HCT116 (cell line): ENCODE measurements at regions not wholly inside any gene's neighbourhood (a gene's known extent, or its start where the extent isn't known, plus 50 kb on each side); places are given as distances from the start of the nearest gene placed in this dataset.

Experiments used
- ATAC-seq: fragments of 200-7000 bp; cut with Tn5 transposase; 2 replicates; pipeline ENCODE4 v1.9.1; 2020; ENCODE audit warnings: mild to moderate bottlenecking, moderate library complexity
- BruUV-seq: library from RNA; stranded (reverse); fragments of 400-500 nt; replicated peaks from 2 replicates; lab custom pipeline; 2021; lab: Mats Ljungman, UMichigan
- CTCF ChIA-PET: fragments of 300-600 bp; sonication (Branson Sonifier 250); formaldehyde crosslinking; loops from one replicate; lab custom pipeline; 2021; ENCODE audit warnings: antibody characterized with exemption; lab: Charles Lee
- POLR2A ChIA-PET: fragments of 300-600, 350-600 bp; sonication (Branson Sonifier 250); formaldehyde crosslinking; loops from one replicate; lab custom pipeline; 2021; ENCODE audit warnings: antibody characterized with exemption; lab: Charles Lee
- RAD21 ChIA-PET, 2 experiments: fragments of 300-600 bp; sonication (Branson Sonifier 250); formaldehyde crosslinking; loops; one replicate each; lab custom pipeline; 2023; ENCODE audit warnings: low total read pairs in 2 of 2; ENCODE audit not compliant: uncharacterized antibody in 2 of 2, unreplicated experiment in 2 of 2, low non-redundant PET in 1 of 2; lab: Charles Lee
- DNase-seq: peaks from one replicate; pipeline ENCODE4 v3.0.0-alpha.2; 2010; ENCODE audit warnings: low read depth, low spot score
- H2AFZ ChIP-seq: fragments of 200-600 bp; shearing (Covaris generic), sonication (generic); 2 replicates; pipeline ENCODE4 v1.6.1; 2017; ENCODE audit warnings: low read depth, mixed run types, mixed read lengths, antibody characterized with exemption, low read length; ENCODE audit not compliant: poor library complexity, severe bottlenecking
- H3K27ac ChIP-seq: 2 replicates; pipeline ENCODE4 v1.5.1; 2012; ENCODE audit warnings: low read depth, low read length
- H3K27me3 ChIP-seq: fragments of 200-600 bp; sonication (generic); 2 replicates; pipeline ENCODE4 v1.6.1; 2016; ENCODE audit warnings: mixed run types, low read length, mixed read lengths; ENCODE audit not compliant: insufficient read depth
- H3K36me3 ChIP-seq, 2 experiments: fragments of 200-500 bp in 1 of 2; fragments of 200-600 bp in 1 of 2; sonication (Bioruptor generic) in 1 of 2; sonication (generic) in 1 of 2; 2 replicates each; pipeline versions ENCODE4 v1.5.1 to v1.6.1; 2014 to 2016; ENCODE audit warnings: low read length in 2 of 2, inconsistent platforms in 1 of 2, mixed read lengths in 1 of 2, mixed run types in 1 of 2; ENCODE audit not compliant: insufficient read depth in 2 of 2, control insufficient read depth in 1 of 2
- H3K4me1 ChIP-seq, 2 experiments: fragments of 200-600 bp in 1 of 2; sonication (generic) in 1 of 2; 2 replicates each; pipeline versions ENCODE4 v1.5.1 to v1.6.1; 2012 to 2017; ENCODE audit warnings: low read length in 2 of 2, inconsistent platforms in 1 of 2, mild to moderate bottlenecking in 1 of 2, mixed read lengths in 1 of 2, mixed run types in 1 of 2, moderate library complexity in 1 of 2; ENCODE audit not compliant: insufficient read depth in 2 of 2, control insufficient read depth in 1 of 2
- H3K4me2 ChIP-seq: fragments of 200-600 bp; sonication (generic); 2 replicates; pipeline ENCODE4 v1.6.1; 2017; ENCODE audit warnings: mixed run types, low read length, mixed read lengths
- H3K4me3 ChIP-seq, 2 experiments: fragments of 200-600 bp in 1 of 2; sonication (generic) in 1 of 2; replicated peaks in 1 of 2; 2 replicates each; pipeline ENCODE4 v1.5.1; 2011 to 2016; ENCODE audit warnings: low read length in 2 of 2, control low read depth in 1 of 2, low read depth in 1 of 2, mild to moderate bottlenecking in 1 of 2, mixed read lengths in 1 of 2, mixed run types in 1 of 2
- H3K79me2 ChIP-seq: fragments of 200-600 bp; sonication (generic); 2 replicates; pipeline ENCODE4 v1.6.1; 2017; ENCODE audit warnings: mild to moderate bottlenecking, mixed run types, low read length, moderate library complexity, mixed read lengths; ENCODE audit not compliant: insufficient read depth
- H3K9ac ChIP-seq: fragments of 200-600 bp; sonication (generic); 2 replicates; pipeline ENCODE4 v1.6.1; 2016; ENCODE audit warnings: low read length, mixed read lengths
- H3K9me2 ChIP-seq: fragments of 200-600 bp; sonication (generic), shearing (Covaris generic); 2 replicates; pipeline ENCODE4 v1.6.1; 2017; ENCODE audit warnings: mixed run types, mild to moderate bottlenecking, moderate library complexity; ENCODE audit not compliant: insufficient read depth
- H3K9me3 ChIP-seq, 2 experiments: fragments of 200-500 bp in 1 of 2; fragments of 200-600 bp in 1 of 2; sonication (Bioruptor generic) in 1 of 2; sonication (generic) in 1 of 2; 2 replicates each; pipeline ENCODE4 v1.6.1; 2014 to 2017; ENCODE audit warnings: low read length in 2 of 2, mixed read lengths in 2 of 2, inconsistent platforms in 1 of 2, low read depth in 1 of 2, mild to moderate bottlenecking in 1 of 2, mixed run types in 1 of 2, moderate library complexity in 1 of 2; ENCODE audit not compliant: control insufficient read depth in 1 of 2, insufficient read depth in 1 of 2
- H4K20me1 ChIP-seq: fragments of 200-600 bp; sonication (generic), shearing (Covaris generic); 2 replicates; pipeline ENCODE4 v1.6.1; 2017; ENCODE audit warnings: mixed run types, mild to moderate bottlenecking, moderate library complexity; ENCODE audit not compliant: insufficient read depth
- CBX3 ChIP-seq: IDR thresholded peaks from 2 replicates; pipeline ENCODE4 v1.6.1; 2012; ENCODE audit warnings: low read depth
- CEBPB ChIP-seq: IDR thresholded peaks from 2 replicates; pipeline ENCODE4 v1.6.1; 2012; ENCODE audit warnings: low read depth
- CTCF ChIP-seq, 3 experiments: fragments of 200-600 bp in 1 of 3; sonication (generic) in 1 of 3; IDR thresholded peaks in 2 of 3; conservative IDR thresholded peaks in 1 of 3; 2 replicates each; pipeline ENCODE4 v1.5.1; 2012 to 2017; ENCODE audit warnings: low read depth in 2 of 3, low read length in 2 of 3, antibody characterized with exemption in 1 of 3, borderline replicate concordance in 1 of 3, control low read depth in 1 of 3, mild to moderate bottlenecking in 1 of 3, mixed read lengths in 1 of 3, mixed run types in 1 of 3, moderate library complexity in 1 of 3; ENCODE audit not compliant: insufficient read depth in 1 of 3
- EGR1 ChIP-seq: IDR thresholded peaks from 2 replicates; pipeline ENCODE4 v1.6.1; 2012; ENCODE audit warnings: low read depth
- ELF1 ChIP-seq: IDR thresholded peaks from 2 replicates; pipeline ENCODE4 v1.6.1; 2012; ENCODE audit warnings: low read depth, borderline replicate concordance
- EZH2 ChIP-seq: fragments of 200-600 bp; sonication (generic); IDR thresholded peaks from 2 replicates; pipeline ENCODE4 v1.6.1; 2017; ENCODE audit warnings: antibody characterized with exemption, mixed run types
- JUND ChIP-seq: IDR thresholded peaks from 2 replicates; pipeline ENCODE4 v1.6.1; 2012
- MAX ChIP-seq: IDR thresholded peaks from 2 replicates; pipeline ENCODE4 v1.6.1; 2012
- POLR2A ChIP-seq: IDR thresholded peaks from 2 replicates; pipeline ENCODE4 v1.7.0; 2011; ENCODE audit warnings: borderline replicate concordance; ENCODE audit not compliant: insufficient read depth, insufficient read length; ENCODE audit errors: extremely low read depth
- RAD21 ChIP-seq: IDR thresholded peaks from 2 replicates; pipeline ENCODE4 v1.6.1; 2012; ENCODE audit warnings: low read depth, mild to moderate bottlenecking
- SP1 ChIP-seq: IDR thresholded peaks from 2 replicates; pipeline ENCODE4 v1.6.1; 2012; ENCODE audit warnings: low read depth
- TCF7L2 ChIP-seq: IDR thresholded peaks from 2 replicates; pipeline ENCODE4 v1.7.0; 2011; ENCODE audit warnings: borderline replicate concordance, inconsistent platforms; ENCODE audit not compliant: insufficient read depth, insufficient read length; ENCODE audit errors: extremely low read depth
- ZBTB33 ChIP-seq: IDR thresholded peaks from 2 replicates; pipeline ENCODE4 v1.6.1; 2011; ENCODE audit warnings: mild to moderate bottlenecking, low read length, moderate library complexity; ENCODE audit not compliant: insufficient replicate concordance; ENCODE audit errors: extremely low read depth
- ZFX ChIP-seq: fragments of 450-650 bp; IDR thresholded peaks from 2 replicates; pipeline ENCODE4 v1.6.1; 2017
- intact Hi-C: fragments of 100-400 bp; cut with micrococcal nuclease; formaldehyde crosslinking; loops from 2 replicates; pipeline ENCODE4 v1.10.0; 2022

- BruUV-seq = no TSS peak
- H3K79me2 ChIP-seq = no peaks in the 10 kb centered on the region
- no peaks in the 10 kb centered on the region for H3K4me1 ChIP-seq
- H3K9me2 ChIP-seq = no peaks in the 10 kb centered on the region
- no peaks in the 10 kb centered on the region for H3K36me3 ChIP-seq
- no peak for ATAC-seq
- H3K27me3 ChIP-seq = no peaks in the 10 kb centered on the region
- no peak overlapping the region for H3K9ac ChIP-seq
- DNase-seq = no peak
- no peak overlapping the region for H3K4me3 ChIP-seq
- H4K20me1 ChIP-seq = no peaks in the 10 kb centered on the region
- RAD21 ChIA-PET = no interaction called here
- H3K27ac ChIP-seq = no peak overlapping the region
- CTCF ChIA-PET = interaction anchor here (1.0 kb wide), 1 partner anchor 9 kb away, joined by 3 read pairs; no protein-coding TSS in a partner anchor
- no peak overlapping the region for H2AFZ ChIP-seq
- H3K4me2 ChIP-seq = no peak overlapping the region
- POLR2A ChIA-PET = no interaction called here
- intact Hi-C loops = no loop called here
- TF ChIP-seq CTCF (IDR thresholded peaks at IDR 0.05 in 2 of 3, conservative IDR thresholded peaks at IDR 0.05 in 1 of 3; ENCODE audit: borderline replicate concordance in 1 of 3, insufficient read depth in 1 of 3, low read depth in 2 of 3, low read length in 2 of 3) (no peak), ZFX (no peak), TCF7L2 (no peak), CEBPB (no peak), MAX (no peak), SP1 (no peak), CBX3 (no peak), JUND (no peak), EGR1 (no peak), ELF1 (no peak)
- H3K9me3 ChIP-seq = no peaks in the 10 kb centered on the region
Measured at GRCh38 chrX:121245763-121246162, 198.4 kb downstream of the GLUD2 start.

GRCh38 chrX:121254336-121254735, 206.9 kb downstream of the GLUD2 start:
- no TSS peak for BruUV-seq
- H3K36me3 ChIP-seq = no peaks in the 10 kb centered on the region
- POLR2A ChIA-PET = no interaction called here
- no peak overlapping the region for H3K4me3 ChIP-seq
- RAD21 ChIA-PET = no interaction called here
- no peaks in the 10 kb centered on the region for H3K79me2 ChIP-seq
- H2AFZ ChIP-seq = no peak overlapping the region
- no peaks in the 10 kb centered on the region for H3K27me3 ChIP-seq
- H4K20me1 ChIP-seq = no peaks in the 10 kb centered on the region
- no peak overlapping the region for H3K27ac ChIP-seq
- no peaks in the 10 kb centered on the region for H3K9me2 ChIP-seq
- peak; percentile 46; the same call in 1 of the 2 replicates for ATAC-seq
- TF ChIP-seq RAD21 = peak; percentile 33; the same call in 1 of the 2 replicates
- TF ChIP-seq ZBTB33 = no peak
- no peak for TF ChIP-seq POLR2A
- TF ChIP-seq SP1 = no peak
- TF ChIP-seq EZH2 = no peak
- TF ChIP-seq CTCF (IDR thresholded peaks at IDR 0.05 in 2 of 3, conservative IDR thresholded peaks at IDR 0.05 in 1 of 3; ENCODE audit: borderline replicate concordance in 1 of 3, insufficient read depth in 1 of 3, low read depth in 2 of 3, low read length in 2 of 3) = peak in 2 of 3 experiments; percentile 26 to 33; a peak in 2 of 6 replicates
- TF ChIP-seq, all 23 proteins: peak for 2
- CTCF ChIA-PET = interaction anchor here (1.0 kb wide), 2 partner anchors 9 to 12 kb away, joined by 3 read pairs; no protein-coding TSS in a partner anchor
- Histone ChIP-seq H3K4me2 (no peak overlapping the region), H3K9me3 (no peaks in the 10 kb centered on the region), H3K9ac (no peak overlapping the region), H3K4me1 (no peaks in the 10 kb centered on the region)
- intact Hi-C loops = no loop called here
- no peak for DNase-seq
